Astrocyte (in vitro differentiated cells and primary cell): ENCODE measurements at regions not wholly inside any gene's neighbourhood (a gene's known extent, or its start where the extent isn't known, plus 50 kb on each side); places are given as distances from the start of the nearest gene placed in this dataset.
A peak's percentile ranks its signal among the peaks of the same experiment; 100 is the strongest.

Experiments
- DNase-seq: peaks from one replicate; pipeline ENCODE4 v3.0.0-alpha.2; 2010; ENCODE audit warnings: low read depth
- FAIRE-seq: peaks from 2 replicates; lab custom pipeline; 2011; peaks lifted over from hg19 to GRCh38; lab: Jason Lieb, UNC
- H2AFZ ChIP-seq: 2 replicates; pipeline ENCODE4 v1.6.0; 2012; ENCODE audit warnings: low read depth, low read length, inconsistent platforms
- H3K27ac ChIP-seq: 2 replicates; pipeline ENCODE4 v1.5.1; 2011; ENCODE audit warnings: low read depth, low read length, inconsistent platforms
- H3K27me3 ChIP-seq: 2 replicates; pipeline ENCODE4 v1.6.0; 2011; ENCODE audit warnings: low read length, inconsistent platforms; ENCODE audit not compliant: insufficient read depth
- H3K36me3 ChIP-seq: 2 replicates; pipeline ENCODE4 v1.5.1; 2011; ENCODE audit warnings: low read length, inconsistent platforms; ENCODE audit not compliant: insufficient read depth
- H3K4me1 ChIP-seq: 2 replicates; pipeline ENCODE4 v1.5.1; 2011; ENCODE audit warnings: low read length, inconsistent platforms; ENCODE audit not compliant: insufficient read depth
- H3K4me2 ChIP-seq: 2 replicates; pipeline ENCODE4 v1.6.0; 2012; ENCODE audit warnings: low read length, inconsistent platforms
- H3K4me3 ChIP-seq: 2 replicates; pipeline ENCODE4 v1.5.1; 2011; ENCODE audit warnings: low read depth, mild to moderate bottlenecking, low read length, inconsistent platforms; ENCODE audit not compliant: insufficient read depth
- H3K79me2 ChIP-seq: 2 replicates; pipeline ENCODE4 v1.6.0; 2012; ENCODE audit warnings: mild to moderate bottlenecking, low read length, inconsistent platforms; ENCODE audit not compliant: insufficient read depth
- H3K9ac ChIP-seq: 2 replicates; pipeline ENCODE4 v1.6.0; 2012; ENCODE audit warnings: mild to moderate bottlenecking, low read length, inconsistent platforms
- H3K9me3 ChIP-seq: 2 replicates; pipeline ENCODE4 v1.5.1; 2012; ENCODE audit warnings: low read depth, mild to moderate bottlenecking, low read length, inconsistent platforms; ENCODE audit not compliant: insufficient read depth
- H4K20me1 ChIP-seq: 2 replicates; pipeline ENCODE4 v1.6.0; 2012; ENCODE audit warnings: low read length, inconsistent platforms; ENCODE audit not compliant: insufficient read depth
- H3K27ac Mint-ChIP-seq: one replicate; pipeline ENCODE4 v1.8.0; 2021; ENCODE audit warnings: mild to moderate bottlenecking, mixed read lengths; ENCODE audit not compliant: unreplicated experiment
- H3K27me3 Mint-ChIP-seq: one replicate; pipeline ENCODE4 v1.8.0; 2021; ENCODE audit warnings: low read depth, mixed read lengths; ENCODE audit not compliant: unreplicated experiment
- H3K36me3 Mint-ChIP-seq: one replicate; pipeline ENCODE4 v1.8.0; 2021; ENCODE audit warnings: low read depth, mixed read lengths; ENCODE audit not compliant: unreplicated experiment
- H3K4me1 Mint-ChIP-seq: one replicate; pipeline ENCODE4 v1.8.0; 2021; ENCODE audit warnings: low read depth, mixed read lengths; ENCODE audit not compliant: unreplicated experiment
- H3K4me3 Mint-ChIP-seq: one replicate; pipeline ENCODE4 v1.8.0; 2021; ENCODE audit warnings: mild to moderate bottlenecking, moderate library complexity, mixed read lengths; ENCODE audit not compliant: unreplicated experiment
- H3K9me3 Mint-ChIP-seq: one replicate; pipeline ENCODE4 v1.8.0; 2021; ENCODE audit warnings: mild to moderate bottlenecking, mixed read lengths; ENCODE audit not compliant: unreplicated experiment
- CTCF ChIP-seq: IDR thresholded peaks from 2 replicates; pipeline ENCODE4 v1.5.1; 2011; ENCODE audit warnings: low read depth, mild to moderate bottlenecking, inconsistent platforms, low read length, moderate library complexity; ENCODE audit not compliant: insufficient read depth
- EZH2 ChIP-seq: IDR thresholded peaks from 2 replicates; pipeline ENCODE4 v1.6.1; 2012; ENCODE audit warnings: mild to moderate bottlenecking, low read length, inconsistent platforms; ENCODE audit not compliant: insufficient read depth

GRCh38 chrX:78493180-78493579 lies 165.8 kb upstream of the CYSLTR1 start:
- Histone ChIP-seq H2AFZ (no peak overlapping the region), H3K9ac (no peak overlapping the region), H3K4me2 (no peak overlapping the region), H3K4me1 (no peaks in the 10 kb centered on the region), H3K27me3 (no peaks in the 10 kb centered on the region), H3K27ac (no peak overlapping the region), H3K9me3 (no peaks in the 10 kb centered on the region), H3K79me2 (no peaks in the 10 kb centered on the region), H4K20me1 (no peaks in the 10 kb centered on the region), H3K36me3 (no peaks in the 10 kb centered on the region), H3K4me3 (no peak overlapping the region)
- Mint-ChIP-seq H3K27ac (no peak overlapping the region), H3K4me3 (no peak overlapping the region), H3K4me1 (no peaks in the 10 kb centered on the region), H3K36me3 (no peaks in the 10 kb centered on the region), H3K27me3 (no peaks in the 10 kb centered on the region), H3K9me3 (no peaks in the 10 kb centered on the region)
- no peak for TF ChIP-seq EZH2
- peak; percentile 39 for FAIRE-seq
- DNase-seq = no peak

DNA sequence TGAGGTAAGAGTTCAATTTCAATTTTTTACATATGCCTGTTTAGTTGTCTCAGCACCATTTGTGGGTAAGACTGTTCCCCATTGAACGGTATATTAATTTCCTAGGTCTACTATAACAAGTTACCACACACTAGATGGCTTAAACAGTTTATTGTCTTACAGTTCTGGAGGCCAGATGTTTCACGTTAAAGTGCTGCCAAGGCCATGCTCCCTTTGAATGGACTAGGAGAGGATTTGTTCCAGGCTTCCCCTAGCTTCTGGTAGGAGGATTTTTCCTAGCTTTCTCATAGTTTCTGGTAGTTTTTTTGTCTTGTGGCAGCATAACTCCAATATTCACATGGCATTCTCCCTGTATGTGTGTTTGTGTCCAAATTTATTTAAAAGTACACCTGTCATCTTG lies 149.3 kb upstream of the CYSLTR1 start:
- Histone ChIP-seq H3K4me1 (no peaks in the 10 kb centered on the region), H2AFZ (no peak overlapping the region), H3K9me3 (no peaks in the 10 kb centered on the region), H4K20me1 (no peaks in the 10 kb centered on the region), H3K9ac (no peak overlapping the region), H3K4me3 (no peak overlapping the region), H3K4me2 (no peak overlapping the region), H3K27ac (no peak overlapping the region), H3K36me3 (no peaks in the 10 kb centered on the region), H3K27me3 (no peaks in the 10 kb centered on the region), H3K79me2 (no peaks in the 10 kb centered on the region)
- DNase-seq (no peak), FAIRE-seq (peak; percentile 29)
- no peak for TF ChIP-seq EZH2
- no peak for TF ChIP-seq CTCF
- Mint-ChIP-seq H3K27me3 (no peaks in the 10 kb centered on the region), H3K4me3 (no peak overlapping the region), H3K36me3 (no peaks in the 10 kb centered on the region), H3K9me3 (no peaks in the 10 kb centered on the region), H3K4me1 (no peaks in the 10 kb centered on the region), H3K27ac (no peak overlapping the region)

DNA sequence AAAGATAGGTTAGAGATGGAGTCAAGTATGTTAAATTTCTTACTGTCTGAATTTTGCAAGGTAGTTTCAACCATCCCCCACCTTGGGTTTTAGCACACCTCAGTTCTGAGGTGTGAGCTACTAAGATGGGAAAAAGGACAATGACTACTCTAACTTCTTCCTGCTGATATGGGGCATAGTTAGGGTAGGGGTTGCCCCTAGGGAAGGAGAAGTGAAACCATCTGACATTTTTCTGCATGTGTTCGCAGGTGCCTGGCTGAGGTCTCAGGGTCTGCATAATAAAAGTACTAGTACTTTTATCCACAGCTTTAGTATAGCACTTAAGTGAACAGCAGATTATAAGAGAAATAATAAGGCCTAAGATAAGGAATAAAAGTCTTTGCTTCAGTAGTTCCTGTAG lies 129.5 kb upstream of the CYSLTR1 start:
- H3K27me3 Mint-ChIP-seq = no peaks in the 10 kb centered on the region
- H3K36me3 Mint-ChIP-seq = no peaks in the 10 kb centered on the region
- peak; percentile 81 for FAIRE-seq
- Histone ChIP-seq H3K27ac (no peak overlapping the region), H2AFZ (no peak overlapping the region), H3K27me3 (no peaks in the 10 kb centered on the region), H4K20me1 (no peaks in the 10 kb centered on the region), H3K4me1 (no peaks in the 10 kb centered on the region), H3K36me3 (no peaks in the 10 kb centered on the region), H3K79me2 (no peaks in the 10 kb centered on the region), H3K4me2 (no peak overlapping the region), H3K9me3 (no peaks in the 10 kb centered on the region), H3K4me3 (no peak overlapping the region), H3K9ac (no peak overlapping the region)
- H3K4me1 Mint-ChIP-seq = no peaks in the 10 kb centered on the region
- TF ChIP-seq CTCF = no peak
- TF ChIP-seq EZH2 = no peak
- no peak for DNase-seq
- H3K9me3 Mint-ChIP-seq = peaks cover 2% of the 10 kb centered on the region
- H3K27ac Mint-ChIP-seq = no peak overlapping the region
- no peak overlapping the region for H3K4me3 Mint-ChIP-seq
